ENCODE measurements at regions not wholly inside any gene's neighbourhood (a gene's known extent, or its start where the extent isn't known, plus 50 kb on each side); places are given as distances from the start of the nearest gene placed in this dataset.
"Not testable (repeated sequence)": the region's sequence is repeated elsewhere in the genome, so short reads cannot be mapped to it uniquely, and the experiment has no call there.

- DNase-seq = no peak
Measured at GRCh38 chr2:16071039-16071864, 130.9 kb downstream of the MYCN start.

DNA sequence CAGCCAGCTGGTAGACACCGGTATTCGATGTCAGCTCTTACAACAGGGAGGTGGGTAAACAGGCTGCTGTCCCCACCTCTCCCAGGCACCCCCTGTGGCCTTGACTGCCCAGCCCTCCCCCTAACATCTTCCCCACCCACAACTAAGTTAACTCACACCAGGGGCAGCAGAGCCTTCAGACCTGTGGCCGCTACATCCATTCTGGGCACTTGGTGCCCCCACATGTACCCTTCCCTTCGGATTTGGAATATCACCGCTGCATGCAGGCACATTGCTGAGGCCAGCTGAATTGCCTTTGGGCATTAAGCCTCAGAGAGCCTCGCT, 130.3 kb downstream of the MYCN start:
- no peak for DNase-seq

DNA sequence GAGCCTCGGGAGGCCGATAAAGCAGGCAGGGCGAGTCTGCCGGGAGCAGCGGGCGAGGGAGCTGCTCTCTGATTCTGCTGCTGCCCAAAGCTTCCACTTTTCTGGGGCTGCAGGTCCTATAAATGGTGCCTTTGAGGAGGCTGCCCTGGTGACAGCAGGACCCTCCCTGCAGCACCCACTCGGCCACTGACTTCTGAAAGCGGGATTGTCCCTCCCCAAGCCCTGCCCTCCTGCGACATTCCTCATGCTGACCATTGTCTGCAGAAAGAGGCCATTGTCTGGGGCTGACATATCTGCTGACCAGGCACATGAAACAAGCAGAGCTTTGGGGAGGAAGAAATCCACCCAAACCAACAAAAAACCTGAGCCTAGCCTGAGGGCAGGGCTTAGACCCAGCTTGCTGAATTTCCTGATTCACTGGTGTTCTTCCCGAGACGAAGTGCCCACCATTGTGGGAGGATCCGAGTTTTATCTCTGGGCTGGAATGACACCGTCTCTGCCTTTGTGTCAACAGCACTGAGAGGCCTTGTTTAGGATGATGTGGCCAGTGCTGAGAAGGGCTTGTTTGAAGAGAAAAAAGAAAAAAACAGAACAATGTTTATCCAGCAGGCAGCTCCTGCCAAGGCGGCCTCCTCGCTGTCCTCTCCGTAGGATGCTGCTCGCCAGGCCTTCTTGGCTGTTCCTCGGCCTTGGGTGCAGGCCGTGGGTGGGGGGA, 129.7 kb downstream of the MYCN start:
- DNase-seq = no peak

- DNase-seq = no peak
Measured at GRCh38 chr2:16069663-16069932, 129.2 kb downstream of the MYCN start.

- DNase-seq = no peak
Measured at GRCh38 chr2:16068552-16068940, 128.2 kb downstream of the MYCN start.

GRCh38 chr2:16067866-16068551, 127.7 kb downstream of the MYCN start:
- DNase-seq = no peak

- DNase-seq = no peak
Measured at GRCh38 chr2:16067444-16067843, 127.1 kb downstream of the MYCN start.

DNA sequence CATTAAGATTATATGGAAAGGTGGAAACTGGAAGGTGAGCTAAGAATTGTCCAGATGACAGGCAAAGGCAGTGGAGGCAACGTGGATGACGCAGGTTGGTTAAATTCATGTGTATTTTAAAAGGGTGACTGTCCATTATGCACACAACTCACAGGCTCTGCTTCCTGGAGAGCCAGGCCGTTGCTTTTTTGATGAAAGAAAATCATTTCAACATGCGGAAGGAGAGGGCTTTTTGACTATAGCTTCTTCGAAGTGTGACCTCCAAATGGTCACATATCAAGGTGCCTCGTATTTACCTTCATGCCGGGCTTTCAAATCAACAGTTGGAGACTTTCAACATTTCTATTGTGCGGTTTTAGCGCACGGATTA, 126.7 kb downstream of the MYCN start:
- DNase-seq = no peak

DNA sequence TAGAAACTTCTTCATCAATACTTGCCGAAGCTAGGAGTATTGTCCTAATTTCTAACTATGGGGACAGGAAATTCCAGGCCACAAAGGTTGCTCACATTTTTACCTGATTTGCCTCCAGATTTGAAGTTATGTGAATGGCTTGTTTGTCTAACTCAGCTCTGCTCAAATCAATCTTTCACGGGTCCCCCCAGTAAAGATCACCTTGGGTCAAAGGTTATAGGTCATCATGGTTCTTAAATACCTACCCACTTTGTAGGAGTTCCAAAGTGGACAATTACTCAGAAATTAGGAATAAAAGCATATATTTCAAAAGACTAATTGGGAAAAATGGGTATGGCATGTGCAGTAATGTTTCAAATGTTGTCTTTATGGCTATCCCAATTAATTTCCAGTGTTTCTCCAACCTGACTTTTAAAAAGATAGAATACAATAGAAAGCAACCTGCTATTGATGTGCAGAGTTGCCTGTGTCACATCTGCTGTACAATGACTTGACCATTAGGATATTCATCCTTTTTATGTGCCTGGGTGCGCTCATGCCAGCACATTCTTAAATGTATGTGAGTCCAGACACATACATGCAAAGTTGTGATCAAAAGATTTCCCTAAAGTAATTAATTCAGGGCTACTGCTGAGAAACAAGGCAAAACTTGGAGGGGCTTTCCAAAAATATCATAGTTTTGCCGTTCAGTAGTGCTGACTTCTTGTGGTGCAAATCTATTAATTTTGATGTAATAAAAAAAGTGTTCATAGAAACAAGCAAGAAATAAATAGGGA, 126.1 kb downstream of the MYCN start:
- DNase-seq = no peak

DNA sequence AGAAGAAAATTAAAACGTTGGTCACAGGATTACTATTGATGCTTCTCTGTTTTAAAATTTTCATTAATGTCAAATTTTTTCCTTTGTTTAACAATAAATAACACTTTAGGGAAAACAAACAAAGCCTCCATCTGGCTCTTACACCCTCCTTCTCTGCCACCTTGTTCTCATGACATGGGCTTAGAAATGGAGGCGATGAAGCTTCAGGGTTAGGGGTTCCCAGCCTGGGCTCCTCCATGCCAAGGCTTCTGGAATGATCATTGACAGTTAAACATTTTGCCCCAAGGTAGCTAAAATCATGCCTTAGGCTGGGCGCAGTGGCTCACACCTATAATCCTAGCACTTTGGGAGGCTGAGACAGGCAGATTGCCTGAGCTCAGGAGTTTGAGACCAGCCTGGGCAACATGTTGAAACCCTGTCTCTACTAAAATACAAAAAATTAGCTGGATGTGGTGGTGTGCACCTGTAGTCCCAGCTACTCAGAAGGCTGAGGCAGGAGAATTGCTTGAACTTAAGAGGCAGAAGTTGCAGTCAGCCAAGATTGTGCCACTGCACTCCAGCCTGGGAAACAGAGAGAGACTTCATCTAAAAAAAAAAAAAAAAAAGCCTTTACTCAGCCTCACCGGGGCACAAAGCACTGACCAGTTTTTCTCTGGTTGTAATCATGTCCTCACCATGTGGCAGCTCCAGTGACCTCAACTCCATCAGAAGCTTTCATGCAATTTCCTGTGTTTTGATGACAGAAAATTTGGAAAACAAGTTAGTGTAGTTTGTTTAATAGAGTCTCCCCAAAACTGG, 125.1 kb downstream of the MYCN start:
- not testable (repeated sequence) for DNase-seq

- no peak for DNase-seq
Measured at GRCh38 chr2:16064745-16065144, 124.4 kb downstream of the MYCN start.

GRCh38 chr2:16063955-16064633, 123.7 kb downstream of the MYCN start:
- DNase-seq = no peak

GRCh38 chr2:16063251-16063850, 123.0 kb downstream of the MYCN start:
- DNase-seq = no peak

GRCh38 chr2:16062471-16063250, 122.3 kb downstream of the MYCN start:
- DNase-seq = no peak

DNA sequence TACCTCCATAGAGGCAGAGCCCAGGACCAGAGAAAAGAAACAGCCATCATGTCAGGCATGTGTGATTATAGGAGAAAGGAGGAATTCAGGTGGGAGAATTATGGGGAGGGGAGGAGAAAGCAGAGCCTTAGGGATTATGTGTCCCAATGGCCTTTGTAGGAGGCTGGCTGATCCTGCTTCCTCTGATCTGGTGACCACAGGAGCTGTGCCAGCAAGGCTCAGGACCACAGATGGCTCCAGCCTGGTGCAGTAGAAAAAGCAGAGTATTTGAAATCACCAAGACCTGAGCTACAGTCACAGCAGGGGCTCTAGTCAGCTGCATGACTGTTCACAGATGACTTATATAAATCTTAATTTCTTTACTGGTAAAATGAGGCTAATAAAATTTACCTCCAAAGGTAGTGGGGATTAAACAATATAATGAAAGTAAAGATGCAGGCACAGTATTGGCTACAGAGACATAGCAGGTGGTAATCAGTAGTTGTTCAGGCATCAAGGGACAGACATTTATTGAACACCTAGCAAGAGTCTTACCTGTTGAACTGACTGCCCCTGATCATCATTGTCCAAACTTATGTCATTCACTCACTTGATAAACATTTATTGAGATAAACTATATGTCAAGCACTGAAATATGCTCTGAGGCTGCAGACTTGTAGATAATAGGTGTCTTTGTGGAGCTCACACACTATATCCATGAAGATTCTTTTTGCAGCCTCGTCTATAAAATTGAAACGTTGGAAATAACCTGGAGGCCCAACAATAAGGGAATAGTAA, 121.3 kb downstream of the MYCN start:
- no peak for DNase-seq

- DNase-seq = no peak
Measured at GRCh38 chr2:16060936-16061338, 120.6 kb downstream of the MYCN start.

GRCh38 chr2:16060125-16060935, 120.0 kb downstream of the MYCN start:
- no peak for DNase-seq

DNA sequence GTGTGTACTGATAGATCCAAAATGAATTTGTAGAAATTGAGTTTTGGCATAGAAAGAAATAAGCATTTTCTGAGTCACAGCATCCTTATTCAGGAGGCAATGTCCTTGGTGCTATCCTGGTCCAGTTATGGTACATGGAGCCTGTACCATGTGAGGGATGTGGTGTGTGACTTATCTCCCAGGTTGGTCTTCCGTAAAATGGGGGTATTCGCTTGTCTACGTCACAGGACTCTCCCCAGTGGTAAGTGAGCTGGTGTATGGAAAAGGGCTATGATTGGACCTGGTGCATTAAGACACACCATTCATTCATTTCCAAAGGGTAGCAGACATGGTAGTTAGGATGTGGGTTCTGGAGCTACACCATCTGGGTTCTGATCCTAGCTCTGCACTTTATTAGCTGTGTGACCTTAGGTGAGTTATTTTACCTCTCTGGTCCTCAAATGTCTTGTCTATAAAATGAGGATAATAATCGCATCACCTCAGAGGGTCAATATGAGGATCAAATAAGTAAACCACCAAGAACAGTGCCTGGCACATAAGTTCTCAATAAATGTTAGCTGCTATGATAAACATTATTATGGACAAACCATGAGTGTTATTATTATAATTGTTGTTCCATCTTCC, 119.2 kb downstream of the MYCN start:
- DNase-seq = no peak

Measured in NCI-H1048 (cell line).